Activated CD4-positive, alpha-beta memory T cell treated with anti-CD3 and anti-CD28 coated beads for 36 hours (primary cell): ENCODE measurements at regions not wholly inside any gene's neighbourhood (a gene's known extent, or its start where the extent isn't known, plus 50 kb on each side); places are given as distances from the start of the nearest gene placed in this dataset.
"Not testable (repeated sequence)": the region's sequence is repeated elsewhere in the genome, so short reads cannot be mapped to it uniquely, and the experiment has no call there.

ENCODE experiments used
- CTCF ChIA-PET: fragments of 350-600 bp; sonication (Branson Sonifier 250); formaldehyde crosslinking; loops from one replicate; lab custom pipeline; 2021; ENCODE audit warnings: antibody characterized with exemption, inconsistent platforms; lab: Charles Lee
- POLR2A ChIA-PET: fragments of 350-600 bp; sonication (Branson Sonifier 250); formaldehyde crosslinking; loops from one replicate; lab custom pipeline; 2021; ENCODE audit warnings: antibody characterized with exemption; lab: Charles Lee
- DNase-seq: peaks from one replicate; pipeline ENCODE4 v3.0.0-alpha.2; 2020
- H3K27ac Mint-ChIP-seq: one replicate; pipeline ENCODE4 v1.8.0; 2021; ENCODE audit warnings: mixed read lengths
- H3K27me3 Mint-ChIP-seq: one replicate; pipeline ENCODE4 v1.8.0; 2021; ENCODE audit warnings: mixed read lengths
- H3K36me3 Mint-ChIP-seq: one replicate; pipeline ENCODE4 v1.8.0; 2021; ENCODE audit warnings: mixed read lengths
- H3K4me1 Mint-ChIP-seq: one replicate; pipeline ENCODE4 v1.8.0; 2021; ENCODE audit warnings: low read depth, mixed read lengths
- H3K4me3 Mint-ChIP-seq: one replicate; pipeline ENCODE4 v1.8.0; 2021; ENCODE audit warnings: mild to moderate bottlenecking, mixed read lengths
- H3K9me3 Mint-ChIP-seq: one replicate; pipeline ENCODE4 v1.8.0; 2021; ENCODE audit warnings: mixed read lengths
- intact Hi-C: fragments of 100-400 bp; cut with micrococcal nuclease; formaldehyde crosslinking; loops from one replicate; pipeline ENCODE4 v1.15.1; 2023

GRCh38 chr4:117599393-117599792 lies 434.9 kb upstream of the NDST3 start:
- intact Hi-C loops, H3K4me3 Mint-ChIP-seq, H3K27ac Mint-ChIP-seq, H3K4me1 Mint-ChIP-seq, H3K27me3 Mint-ChIP-seq, POLR2A ChIA-PET, CTCF ChIA-PET, H3K36me3 Mint-ChIP-seq, H3K9me3 Mint-ChIP-seq, DNase-seq: not testable (repeated sequence)

- H3K9me3 Mint-ChIP-seq, H3K4me3 Mint-ChIP-seq, H3K27me3 Mint-ChIP-seq, H3K27ac Mint-ChIP-seq, H3K36me3 Mint-ChIP-seq, CTCF ChIA-PET, intact Hi-C loops, POLR2A ChIA-PET, DNase-seq, H3K4me1 Mint-ChIP-seq: not testable (repeated sequence)
These were observed 433.4 kb upstream of the NDST3 start for GRCh38 chr4:117600936-117601335.

DNA sequence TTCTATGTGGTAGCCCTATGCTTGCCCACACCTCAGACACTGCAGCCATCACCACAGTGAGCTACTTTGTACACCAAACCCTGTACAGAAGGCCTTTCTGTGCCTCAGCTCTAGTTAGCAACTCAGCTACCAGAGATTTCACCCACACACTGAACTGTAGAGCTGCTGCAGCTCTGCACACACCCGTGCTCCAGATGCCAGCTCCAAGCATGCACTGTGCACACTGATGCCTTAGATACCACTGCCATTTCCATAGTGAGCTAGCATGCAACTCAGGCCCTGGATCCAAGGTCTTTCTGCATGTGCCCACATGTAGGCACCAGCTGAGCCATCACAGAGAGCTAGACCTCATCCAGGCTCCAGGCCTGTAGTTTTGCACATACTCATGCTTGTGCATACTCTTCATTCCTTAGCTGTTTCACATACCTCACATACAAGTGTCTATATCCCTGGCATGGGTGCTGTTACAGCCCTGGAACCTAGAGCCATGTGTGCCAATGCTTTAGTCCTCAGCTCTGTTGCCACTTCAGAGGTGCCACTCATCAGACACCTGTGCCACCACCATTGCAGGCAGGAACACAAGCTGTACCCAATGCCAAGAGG lies 423.5 kb upstream of the NDST3 start:
- ChIA-PET CTCF (no interaction called here), POLR2A (no interaction called here)
- Mint-ChIP-seq H3K9me3 (peaks cover 11% of the 10 kb centered on the region), H3K27me3 (no peaks in the 10 kb centered on the region), H3K36me3 (no peaks in the 10 kb centered on the region), H3K4me3 (no peak overlapping the region), H3K4me1 (no peaks in the 10 kb centered on the region), H3K27ac (no peak overlapping the region)
- no peak for DNase-seq
- intact Hi-C loops: no loop called here

- Mint-ChIP-seq H3K27me3 (no peaks in the 10 kb centered on the region), H3K9me3 (peaks cover 6% of the 10 kb centered on the region), H3K27ac (no peak overlapping the region), H3K4me3 (no peak overlapping the region), H3K36me3 (no peaks in the 10 kb centered on the region), H3K4me1 (no peaks in the 10 kb centered on the region)
- CTCF ChIA-PET: no interaction called here
- no peak for DNase-seq
- intact Hi-C loops: no loop called here
- POLR2A ChIA-PET: no interaction called here
These were observed 412.6 kb upstream of the NDST3 start for GRCh38 chr4:117621673-117622072.

DNA sequence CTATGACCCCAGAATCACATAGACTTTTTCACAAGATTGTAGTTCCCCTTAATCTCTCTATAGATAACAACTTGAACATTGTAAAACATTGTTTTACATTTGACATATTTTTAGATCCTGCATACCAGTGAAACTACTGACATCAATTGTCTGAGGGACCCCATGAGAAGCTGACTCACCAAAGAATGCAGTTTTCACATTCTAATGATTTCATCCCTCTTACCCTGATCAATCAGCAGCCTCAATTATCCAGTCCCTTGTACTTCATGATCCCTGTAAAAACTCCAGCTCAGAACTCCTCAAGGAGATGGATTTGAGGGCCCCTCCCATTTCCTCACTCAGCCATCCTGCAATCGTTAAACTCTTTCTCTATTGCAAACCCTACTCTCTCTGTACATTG lies 411.0 kb upstream of the NDST3 start:
- CTCF ChIA-PET: no interaction called here
- no peak for DNase-seq
- Mint-ChIP-seq H3K36me3 (no peaks in the 10 kb centered on the region), H3K4me3 (no peak overlapping the region), H3K27ac (no peak overlapping the region), H3K9me3 (peaks cover 3% of the 10 kb centered on the region), H3K27me3 (no peaks in the 10 kb centered on the region), H3K4me1 (no peaks in the 10 kb centered on the region)
- intact Hi-C loops: no loop called here
- POLR2A ChIA-PET: no interaction called here

GRCh38 chr4:117626664-117627063 lies 407.6 kb upstream of the NDST3 start:
- Mint-ChIP-seq H3K4me3 (no peak overlapping the region), H3K36me3 (no peaks in the 10 kb centered on the region), H3K27me3 (no peaks in the 10 kb centered on the region), H3K27ac (no peak overlapping the region), H3K4me1 (no peaks in the 10 kb centered on the region), H3K9me3 (peaks cover 3% of the 10 kb centered on the region)
- intact Hi-C loops: no loop called here
- ChIA-PET CTCF (no interaction called here), POLR2A (no interaction called here)
- no peak for DNase-seq

GRCh38 chr4:117634716-117635115 lies 399.6 kb upstream of the NDST3 start:
- Mint-ChIP-seq H3K27ac (no peak overlapping the region), H3K27me3 (no peaks in the 10 kb centered on the region), H3K9me3 (peaks cover 6% of the 10 kb centered on the region), H3K36me3 (no peaks in the 10 kb centered on the region), H3K4me1 (no peaks in the 10 kb centered on the region), H3K4me3 (no peak overlapping the region)
- DNase-seq: no peak
- intact Hi-C loops: no loop called here
- ChIA-PET POLR2A (no interaction called here), CTCF (no interaction called here)

- H3K36me3 Mint-ChIP-seq: no peaks in the 10 kb centered on the region
- POLR2A ChIA-PET: no interaction called here
- CTCF ChIA-PET: no interaction called here
- no peak for DNase-seq
- peaks cover 8% of the 10 kb centered on the region for H3K9me3 Mint-ChIP-seq
- H3K4me3 Mint-ChIP-seq: no peak overlapping the region
- intact Hi-C loops: no loop called here
- H3K4me1 Mint-ChIP-seq: no peaks in the 10 kb centered on the region
- no peaks in the 10 kb centered on the region for H3K27me3 Mint-ChIP-seq
- H3K27ac Mint-ChIP-seq: no peak overlapping the region
These were observed 396.9 kb upstream of the NDST3 start for GRCh38 chr4:117637347-117637746.

DNA sequence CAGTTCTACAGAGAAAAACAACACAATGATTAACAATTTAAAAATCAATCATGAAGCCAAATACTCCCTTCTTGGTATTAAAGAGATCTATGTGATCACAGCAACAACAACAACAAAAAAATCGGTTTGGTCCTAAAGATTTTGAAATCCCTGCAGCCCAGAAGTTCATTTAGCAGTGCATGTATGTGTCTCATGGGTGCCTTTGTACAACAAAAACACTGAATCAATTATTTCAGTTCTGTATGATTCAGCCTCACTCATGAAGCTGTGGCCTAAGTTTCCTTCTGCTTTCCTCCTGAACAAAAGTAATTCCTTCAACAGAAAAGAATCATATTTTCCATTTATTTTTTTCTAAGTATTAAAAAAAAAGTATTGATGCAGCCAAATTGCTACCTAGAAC lies 393.4 kb upstream of the NDST3 start:
- H3K4me3 Mint-ChIP-seq: no peak overlapping the region
- POLR2A ChIA-PET: no interaction called here
- DNase-seq: no peak
- H3K27me3 Mint-ChIP-seq: no peaks in the 10 kb centered on the region
- peaks cover 14% of the 10 kb centered on the region for H3K9me3 Mint-ChIP-seq
- H3K27ac Mint-ChIP-seq: no peak overlapping the region
- intact Hi-C loops: no loop called here
- CTCF ChIA-PET: no interaction called here
- no peaks in the 10 kb centered on the region for H3K36me3 Mint-ChIP-seq
- no peaks in the 10 kb centered on the region for H3K4me1 Mint-ChIP-seq

DNA sequence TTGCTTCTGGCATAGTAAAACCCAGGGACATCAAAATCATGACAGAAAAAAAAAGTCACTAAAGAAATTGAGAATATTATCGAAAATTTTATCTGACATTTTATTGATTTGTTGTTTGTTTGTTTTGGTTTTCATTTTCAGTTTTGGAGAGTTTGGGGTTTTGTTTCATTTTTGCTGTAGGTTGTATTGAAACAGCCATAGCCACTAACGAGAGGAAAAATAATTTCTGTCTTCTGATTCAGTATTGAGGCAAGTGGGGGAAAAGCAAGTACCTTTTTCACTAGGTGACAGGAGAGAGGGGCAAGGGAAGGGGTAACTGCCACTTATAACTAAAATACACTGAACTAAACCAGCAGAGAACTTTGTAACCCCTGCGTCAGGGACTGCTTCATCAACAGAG lies 392.8 kb upstream of the NDST3 start:
- POLR2A ChIA-PET: no interaction called here

DNA sequence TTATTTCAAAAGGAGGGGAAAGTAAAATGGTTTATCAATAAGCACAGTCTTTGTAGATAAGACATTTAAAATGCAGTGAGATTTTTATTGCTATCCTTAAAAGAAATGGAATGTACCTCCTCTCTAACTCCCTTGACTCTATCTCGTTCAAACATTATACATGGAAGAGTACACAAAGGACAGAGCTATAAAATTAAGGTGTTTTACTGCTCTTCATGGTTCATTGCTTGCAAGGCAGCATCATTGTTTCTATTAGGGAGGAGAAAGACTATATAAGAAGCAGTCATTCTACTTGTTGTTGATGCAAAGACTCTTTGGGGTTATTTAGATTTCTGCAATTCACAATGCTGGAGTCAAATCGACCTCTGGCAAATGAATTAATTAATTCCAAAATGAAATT lies 380.2 kb upstream of the NDST3 start:
- H3K27ac Mint-ChIP-seq: no peak overlapping the region
- no peak for DNase-seq
- no peaks in the 10 kb centered on the region for H3K36me3 Mint-ChIP-seq
- H3K9me3 Mint-ChIP-seq: peaks cover 6% of the 10 kb centered on the region
- ChIA-PET CTCF (no interaction called here), POLR2A (no interaction called here)
- H3K27me3 Mint-ChIP-seq: no peaks in the 10 kb centered on the region
- H3K4me1 Mint-ChIP-seq: no peaks in the 10 kb centered on the region
- H3K4me3 Mint-ChIP-seq: no peak overlapping the region
- intact Hi-C loops: no loop called here

More for the DNA sequence above, 392.8 kb upstream of the NDST3 start:
- no peak for DNase-seq
- Mint-ChIP-seq H3K4me3 (no peak overlapping the region), H3K36me3 (no peaks in the 10 kb centered on the region), H3K27me3 (no peaks in the 10 kb centered on the region), H3K27ac (no peak overlapping the region), H3K4me1 (no peaks in the 10 kb centered on the region), H3K9me3 (peaks cover 16% of the 10 kb centered on the region)
- CTCF ChIA-PET: no interaction called here
- intact Hi-C loops: no loop called here

DNA sequence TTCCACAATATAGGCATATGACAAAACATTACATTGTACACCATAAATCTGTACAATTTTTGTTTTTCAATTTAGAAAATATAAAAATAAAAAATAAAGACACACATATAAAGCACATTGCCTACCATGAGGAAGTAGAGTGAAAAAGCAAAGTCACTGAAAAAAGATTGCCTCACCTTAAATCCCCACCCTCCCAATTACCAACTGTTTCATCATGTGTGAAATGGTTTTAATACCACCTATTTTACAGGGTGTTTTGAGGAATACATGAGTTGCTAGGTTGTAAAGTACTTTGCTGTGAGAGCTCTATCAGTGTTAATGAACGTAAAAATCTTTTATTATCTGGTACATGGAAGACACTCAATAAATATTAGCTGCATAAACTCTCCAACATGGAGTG lies 373.6 kb upstream of the NDST3 start:
- Mint-ChIP-seq H3K4me3 (no peak overlapping the region), H3K36me3 (no peaks in the 10 kb centered on the region), H3K9me3 (peaks cover 3% of the 10 kb centered on the region), H3K27me3 (no peaks in the 10 kb centered on the region), H3K4me1 (no peaks in the 10 kb centered on the region), H3K27ac (no peak overlapping the region)
- no peak for DNase-seq
- ChIA-PET POLR2A (no interaction called here), CTCF (no interaction called here)
- intact Hi-C loops: no loop called here

DNA sequence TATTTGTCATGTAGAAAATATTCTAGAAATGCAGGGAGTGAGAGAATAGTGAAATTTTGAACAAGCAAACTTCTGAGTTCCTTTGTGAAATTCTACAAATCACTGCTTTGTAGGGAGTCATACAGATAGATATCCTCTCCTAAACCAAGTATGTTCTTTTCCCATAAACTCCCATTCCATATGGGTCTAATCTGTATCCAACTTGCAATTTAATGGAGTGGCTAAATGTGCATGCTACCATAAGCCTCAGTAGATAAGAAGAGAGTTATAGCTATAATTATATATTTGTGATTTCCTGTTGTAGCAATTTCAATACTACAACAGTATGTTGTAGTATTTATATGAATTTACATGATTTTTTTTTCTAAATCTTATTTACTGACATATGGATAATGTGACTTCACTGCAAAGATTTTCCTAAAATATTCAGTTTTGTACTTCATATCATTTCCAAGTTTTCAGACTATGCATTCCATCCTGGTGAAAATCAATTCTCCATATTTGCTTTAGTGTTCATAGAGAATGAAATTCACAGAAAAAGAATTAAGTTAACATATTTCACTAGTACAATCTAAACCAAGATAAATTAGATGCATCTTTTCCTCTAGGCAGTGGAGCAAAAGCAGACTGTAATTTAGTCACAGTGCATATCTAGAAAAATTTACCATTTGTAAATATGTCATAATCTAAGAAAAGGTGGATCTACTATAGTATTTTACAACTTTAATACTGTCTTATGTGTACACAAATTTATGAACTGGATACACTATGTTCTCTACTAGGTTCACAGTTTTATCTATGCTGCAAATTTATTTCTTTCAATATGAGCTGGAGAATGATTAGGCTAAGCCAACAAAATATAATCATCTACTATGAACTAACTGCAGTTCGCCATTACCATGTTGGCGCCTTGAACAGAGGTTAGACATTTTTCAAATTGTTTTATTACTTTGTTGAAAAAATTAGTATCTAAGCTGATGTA lies 372.9 kb upstream of the NDST3 start:
- Mint-ChIP-seq H3K4me1 (no peaks in the 10 kb centered on the region), H3K4me3 (no peak overlapping the region), H3K27ac (no peak overlapping the region), H3K27me3 (no peaks in the 10 kb centered on the region), H3K9me3 (peaks cover 3% of the 10 kb centered on the region), H3K36me3 (no peaks in the 10 kb centered on the region)
- intact Hi-C loops: no loop called here
- ChIA-PET CTCF (no interaction called here), POLR2A (no interaction called here)
- DNase-seq: no peak
